Breast epithelium (tissue), 3 donors: ENCODE measurements at regions not wholly inside any gene's neighbourhood (a gene's known extent, or its start where the extent isn't known, plus 50 kb on each side); places are given as distances from the start of the nearest gene placed in this dataset.

Source experiments
- CTCF ChIP-seq, 3 donors: fragments of 450-650 bp; IDR thresholded peaks; one replicate each; pipeline ENCODE4 v1.5.1; 2016 to 2017; ENCODE audit warnings: antibody characterized with exemption in 3 of 3, mild to moderate bottlenecking in 3 of 3, moderate library complexity in 3 of 3
- POLR2A ChIP-seq: fragments of 450-650 bp; IDR thresholded peaks from one replicate; pipeline ENCODE4 v1.6.1; 2016; ENCODE audit warnings: antibody characterized with exemption, mild to moderate bottlenecking, moderate library complexity

GRCh38 chr6:144883915-144884314 is 598.8 kb downstream of the UTRN start:
- TF ChIP-seq CTCF (IDR thresholded peaks at IDR 0.05) (no peak), POLR2A (no peak)
